HG03196 (cell line): ENCODE measurements at regions not wholly inside any gene's neighbourhood (a gene's known extent, or its start where the extent isn't known, plus 50 kb on each side); places are given as distances from the start of the nearest gene placed in this dataset.

Source experiments
- ATAC-seq: cut with Tn5 transposase; IDR thresholded peaks from one replicate; pipeline ENCODE4 v1.9.1; 2021; ENCODE audit not compliant: unreplicated experiment

DNA sequence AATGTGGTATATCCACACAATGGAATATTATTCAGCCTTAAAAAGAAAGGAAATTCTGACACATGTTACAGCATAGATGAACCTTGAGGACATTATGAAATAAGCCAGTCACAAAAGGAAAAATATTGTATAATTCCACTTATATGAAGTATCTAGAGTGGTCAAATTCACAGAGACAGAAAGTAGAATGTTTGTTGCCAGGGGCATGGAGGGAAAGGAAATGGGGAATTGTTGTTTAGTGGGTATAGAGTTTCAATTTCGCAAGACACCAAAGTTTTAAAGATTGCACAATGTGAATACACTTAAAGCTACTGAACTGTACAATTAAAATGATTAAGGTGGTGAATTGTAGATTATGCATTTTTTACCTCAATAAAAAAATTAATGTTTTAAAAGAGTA lies 92.9 kb downstream of the TXNL1 start:
- ATAC-seq: no peak

DNA sequence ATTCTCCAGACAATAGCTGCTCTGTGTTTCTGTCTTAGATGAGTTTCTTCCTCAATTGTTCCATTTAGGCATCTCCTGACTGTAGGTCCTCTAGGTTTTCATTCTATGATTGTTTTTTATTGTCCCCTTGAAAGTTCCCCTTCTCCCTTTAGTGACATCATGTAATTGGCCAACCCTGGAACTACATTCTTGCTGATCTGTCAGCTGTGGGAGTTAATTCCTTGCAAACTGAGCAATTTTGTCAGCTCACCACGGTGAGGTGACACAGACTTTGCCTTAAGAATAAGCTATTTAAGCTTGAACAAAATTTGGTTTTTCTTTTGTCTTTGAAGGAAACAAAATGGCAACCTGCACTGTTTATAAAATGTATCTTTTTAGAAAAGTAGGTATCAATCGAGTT lies 95.9 kb downstream of the TXNL1 start:
- no peak for ATAC-seq

DNA sequence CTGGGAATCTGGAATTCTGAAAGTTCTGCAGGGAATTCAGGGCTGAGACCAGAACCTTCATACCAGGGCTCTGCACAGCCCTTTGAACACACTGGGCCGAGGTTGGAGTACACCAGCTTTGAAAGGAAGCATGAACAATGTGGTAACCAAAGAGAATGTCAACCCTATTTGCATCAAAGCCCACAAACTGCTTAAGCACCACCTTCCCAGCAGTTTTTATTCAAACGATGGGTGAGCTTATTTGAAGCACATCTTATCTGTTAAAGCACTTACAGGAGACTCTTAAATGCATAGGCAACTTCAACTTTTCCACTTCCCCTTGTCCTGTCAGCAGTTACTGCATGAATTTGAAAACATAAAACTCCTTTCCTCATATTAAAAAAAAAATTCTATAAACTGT lies 96.6 kb downstream of the TXNL1 start:
- ATAC-seq: no peak

DNA sequence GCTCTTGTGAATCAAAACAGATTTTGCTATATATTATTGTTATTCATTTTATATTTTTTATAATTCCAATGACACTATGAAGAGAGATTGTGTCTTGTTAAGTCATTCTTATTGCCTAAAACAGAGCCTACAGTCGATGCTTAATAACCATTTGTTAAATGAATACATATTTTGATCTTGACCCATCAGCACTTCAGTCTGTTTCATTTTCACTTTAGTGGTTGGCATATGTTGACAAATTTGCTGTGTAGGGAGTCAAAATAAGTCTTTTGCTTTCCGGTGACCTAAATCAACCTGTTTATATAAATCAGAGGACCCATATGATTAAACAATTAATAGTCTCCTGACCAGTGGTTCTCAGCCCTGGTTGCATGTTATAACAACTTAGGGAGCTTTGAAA lies 97.1 kb downstream of the TXNL1 start:
- ATAC-seq: no peak

DNA sequence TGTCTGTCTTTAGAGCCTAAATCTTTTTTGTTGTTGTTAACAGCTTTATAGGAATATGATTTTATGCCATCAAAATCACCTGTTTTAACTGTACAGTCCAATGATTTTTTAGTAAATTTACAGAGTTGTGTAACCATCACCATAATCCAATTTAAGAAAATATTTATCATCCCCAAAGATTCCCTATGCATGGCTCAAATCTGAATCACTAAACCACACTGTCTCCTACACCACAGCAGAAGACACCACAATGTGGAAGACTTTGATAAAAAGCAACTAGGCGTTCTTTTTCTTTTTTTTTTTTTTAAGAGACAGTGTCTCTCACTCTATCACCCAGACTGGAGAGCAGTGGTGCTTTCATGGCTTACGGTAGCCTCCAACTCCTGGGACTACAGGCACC lies 99.6 kb downstream of the TXNL1 start:
- ATAC-seq: no peak

DNA sequence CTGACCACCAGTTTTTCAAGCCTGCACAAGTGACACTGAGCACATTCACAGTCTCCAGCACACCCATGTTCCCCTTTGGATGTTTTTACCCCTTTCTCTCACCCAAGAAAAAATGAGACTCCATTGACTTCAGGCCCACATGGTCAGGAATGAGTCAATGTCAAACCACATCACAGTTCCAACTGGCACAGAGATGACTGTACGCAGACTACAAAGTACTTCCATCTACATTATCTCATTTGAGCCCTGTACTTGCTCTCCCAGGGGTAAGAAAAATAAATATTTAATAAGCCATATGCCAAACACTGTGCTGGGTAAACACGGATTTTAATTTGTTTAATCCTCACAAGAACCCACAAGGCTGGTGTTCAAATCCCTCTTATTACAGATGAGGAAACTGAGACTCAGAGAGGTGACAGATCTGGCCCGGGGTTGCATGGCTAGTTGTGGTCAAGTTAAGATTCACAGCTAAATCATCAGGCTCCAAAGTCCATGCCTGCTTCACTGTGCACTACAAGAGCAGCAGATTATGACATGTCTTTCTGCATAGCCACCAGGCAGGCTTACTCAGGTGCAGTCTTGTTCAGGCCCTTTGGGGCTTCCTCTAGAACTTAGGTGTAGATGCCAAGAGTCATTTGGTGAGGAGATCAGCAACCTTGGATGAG lies 106.1 kb downstream of the TXNL1 start:
- ATAC-seq: peak; percentile 93

DNA sequence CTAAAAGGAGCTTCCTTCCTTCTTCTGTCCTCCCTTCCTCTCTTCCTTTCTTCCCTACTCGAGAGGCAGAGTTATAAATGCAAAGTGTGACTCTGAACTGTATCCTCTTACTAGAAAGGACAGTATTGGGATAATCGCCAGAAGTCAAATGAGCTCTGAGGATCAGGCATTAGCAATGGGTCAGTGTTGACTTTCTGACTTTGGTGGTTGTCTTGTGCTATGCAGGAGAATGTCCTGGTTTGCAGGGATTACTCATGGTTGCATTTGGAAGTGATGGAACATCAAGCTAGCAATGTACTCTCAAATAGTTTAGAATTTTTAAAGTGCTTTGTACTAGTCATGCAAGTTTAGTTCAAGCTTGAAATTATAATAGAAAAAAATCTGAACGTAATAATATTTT lies 115.6 kb downstream of the TXNL1 start:
- no peak for ATAC-seq

DNA sequence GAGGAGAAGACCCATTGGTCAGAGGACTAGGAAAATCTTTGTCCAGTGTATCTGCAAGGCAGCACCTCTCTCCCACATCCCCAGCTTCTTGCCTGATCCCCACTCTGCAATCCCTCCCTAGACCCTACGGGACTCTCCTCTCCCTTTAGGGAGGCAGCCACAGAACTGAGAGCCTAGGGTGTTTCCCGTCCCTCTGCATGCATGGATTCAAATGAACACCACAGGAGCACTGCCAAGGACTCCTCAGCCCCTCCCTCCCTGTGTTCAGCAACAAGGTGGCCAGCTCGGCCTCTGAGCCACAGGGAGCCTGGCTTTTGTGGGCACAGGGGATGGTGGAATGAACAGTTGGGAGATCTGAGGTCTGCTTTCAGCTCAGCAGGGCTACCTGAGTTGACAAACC lies 117.1 kb downstream of the TXNL1 start:
- no peak for ATAC-seq

DNA sequence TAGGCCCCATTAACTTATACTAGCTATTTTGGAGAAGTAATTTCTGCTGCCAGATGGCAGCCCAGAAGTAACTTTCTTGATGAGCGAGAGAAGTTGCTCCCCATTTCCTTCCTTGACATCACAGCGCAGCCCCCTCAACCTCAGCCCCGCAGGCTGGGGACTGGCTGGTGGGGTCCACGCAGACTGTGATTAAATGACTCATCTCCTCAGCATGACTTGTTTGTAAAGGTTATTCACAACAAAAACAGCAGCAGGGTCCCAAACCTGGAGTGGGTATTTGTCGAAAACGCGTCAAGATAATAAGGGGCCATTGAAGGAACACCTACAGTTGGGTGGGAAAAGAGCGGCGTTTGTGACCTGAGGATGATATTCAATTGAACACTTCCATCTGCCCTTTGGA lies 120.6 kb downstream of the TXNL1 start:
- no peak for ATAC-seq

DNA sequence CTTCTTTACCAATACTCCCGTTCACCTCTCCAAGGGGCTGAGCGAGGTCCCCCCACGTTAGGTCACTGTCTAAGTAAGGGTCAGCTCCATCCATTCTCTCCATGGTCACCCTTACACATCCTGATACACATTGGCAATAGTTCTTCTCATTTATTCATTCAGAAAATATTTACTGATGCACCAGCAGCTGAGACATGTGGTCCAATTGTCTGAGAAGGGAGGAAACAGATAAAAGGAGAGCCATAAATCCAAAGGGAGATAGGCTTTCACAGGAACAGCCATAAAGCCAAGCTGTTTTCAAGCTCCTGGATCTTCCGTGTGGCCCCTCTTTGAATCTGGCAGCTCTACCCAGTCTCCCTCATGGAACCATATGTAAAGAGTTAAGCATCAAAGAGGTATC lies 121.2 kb downstream of the TXNL1 start:
- ATAC-seq: no peak

DNA sequence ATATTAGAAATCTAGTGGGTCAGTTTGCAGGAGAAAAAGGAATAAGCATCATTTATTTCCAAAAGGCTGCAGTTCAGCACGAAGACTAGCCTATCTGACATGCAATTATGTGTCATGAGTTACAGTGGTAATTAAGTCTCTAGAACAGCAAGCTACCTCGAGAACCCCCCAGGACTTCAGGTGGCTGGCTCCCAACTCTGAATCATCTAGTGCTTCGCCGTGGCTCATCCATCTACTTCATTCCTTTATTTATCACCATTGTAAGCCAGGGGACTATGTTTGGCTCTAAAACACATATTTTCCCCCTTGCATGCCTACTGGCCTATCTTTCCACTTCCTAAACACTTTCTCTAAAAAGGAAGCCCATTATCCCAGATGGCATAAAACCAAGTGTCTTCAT lies 121.6 kb downstream of the TXNL1 start:
- no peak for ATAC-seq

DNA sequence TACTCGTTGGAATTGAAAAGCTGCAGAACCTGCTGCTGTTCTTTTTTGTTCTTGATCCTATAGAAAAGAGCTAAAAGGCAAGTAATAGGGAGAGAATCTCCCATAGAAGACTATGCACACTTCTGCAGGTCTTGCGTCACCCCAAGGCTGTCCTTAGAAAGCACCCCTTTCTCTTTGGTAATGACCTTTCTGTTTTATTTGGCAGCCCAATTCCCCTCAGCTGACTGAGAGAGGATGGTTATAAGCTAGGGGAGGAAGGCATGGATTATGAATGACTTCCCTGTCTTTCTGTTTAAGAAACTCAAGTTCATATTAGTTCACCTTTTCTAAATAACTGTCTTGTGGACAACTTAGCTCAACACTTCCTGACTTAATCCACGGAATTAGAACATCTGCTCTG lies 122.9 kb downstream of the TXNL1 start:
- no peak for ATAC-seq

DNA sequence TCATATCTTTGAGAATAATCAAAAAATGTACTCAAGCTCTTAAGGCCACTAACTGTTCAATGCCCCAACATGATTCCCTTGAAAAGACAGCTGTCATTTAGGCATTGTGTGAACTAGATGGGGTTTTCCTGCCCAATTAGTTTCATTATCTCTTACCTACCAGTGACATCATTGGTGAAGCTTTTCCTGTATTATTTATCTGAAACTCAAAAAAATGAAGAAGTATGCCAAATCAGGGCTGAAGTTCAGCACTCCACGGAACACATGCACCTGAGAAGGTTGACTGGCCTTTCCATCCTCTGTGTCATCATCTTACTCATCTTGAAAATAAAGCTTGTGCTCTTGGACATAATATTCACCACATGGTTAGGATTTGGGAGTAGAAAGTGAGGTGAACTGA lies 126.4 kb downstream of the TXNL1 start:
- peak; percentile 71 for ATAC-seq

DNA sequence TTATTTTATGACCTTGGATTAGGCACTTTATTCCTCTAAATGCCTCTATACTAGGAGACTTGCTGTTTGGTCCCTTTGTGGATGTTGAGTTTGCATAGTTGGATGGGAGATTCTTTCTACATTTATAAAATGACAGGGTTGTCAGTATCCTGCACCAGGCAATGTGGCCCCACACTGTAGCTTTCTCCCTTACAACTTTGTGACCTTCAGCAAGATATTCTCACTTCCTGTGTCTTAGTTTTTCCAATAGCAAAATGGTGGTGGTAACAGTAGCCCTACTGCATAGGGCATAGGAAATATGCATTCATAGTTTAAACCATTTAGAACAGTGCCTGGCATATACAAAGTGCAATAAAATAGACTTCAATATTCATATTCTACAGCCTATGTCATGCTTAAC lies 128.3 kb downstream of the TXNL1 start:
- ATAC-seq: no peak

DNA sequence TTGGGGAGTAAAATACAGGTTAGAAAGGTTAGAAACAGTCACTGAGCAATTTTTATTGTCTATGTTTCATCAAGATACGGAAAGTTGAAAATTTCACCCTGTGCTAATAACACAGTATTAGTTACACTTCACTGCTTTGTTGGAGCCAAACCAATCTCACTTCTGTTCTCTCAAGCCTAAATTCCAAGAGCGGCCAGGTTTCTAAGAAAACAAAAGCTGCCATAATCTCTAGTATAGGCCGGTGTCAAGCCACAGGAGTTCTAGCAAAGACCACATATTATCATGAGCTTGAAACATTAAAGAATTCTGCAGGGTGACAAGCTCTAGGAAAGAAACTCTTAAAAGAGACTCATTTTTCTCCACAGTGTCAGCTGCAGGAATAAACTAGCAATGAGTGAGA lies 128.7 kb downstream of the TXNL1 start:
- ATAC-seq: no peak

DNA sequence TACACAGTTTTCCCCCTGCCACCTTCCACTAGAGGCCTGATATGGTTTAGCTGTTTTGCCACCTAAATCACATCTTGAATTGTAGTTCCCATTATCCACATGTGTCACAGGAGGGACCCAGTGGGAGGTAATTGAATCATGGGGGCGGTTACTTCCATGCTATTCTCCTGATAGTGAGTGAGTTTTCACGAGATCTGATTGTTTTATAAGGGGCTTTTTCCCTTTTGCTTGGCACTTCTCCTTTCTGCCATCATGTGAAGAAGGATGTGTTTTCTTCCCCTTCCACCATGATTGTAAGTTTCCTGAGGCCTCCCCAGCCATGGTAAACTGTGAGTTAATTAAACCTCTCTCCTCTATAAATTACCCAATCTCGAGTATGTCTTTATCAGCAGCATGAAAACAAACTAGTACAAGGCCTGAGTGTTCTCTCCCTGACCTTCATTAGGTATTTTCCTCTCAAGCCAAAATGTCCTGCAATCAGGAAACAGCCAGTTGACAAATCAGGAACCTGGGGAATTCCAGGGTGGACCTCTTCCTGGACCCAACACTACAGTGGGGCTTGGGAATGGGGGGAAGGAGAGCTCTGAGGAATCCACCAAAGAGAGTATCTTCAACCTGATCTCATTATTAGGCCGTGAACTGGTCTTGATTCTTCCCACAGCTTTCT lies 129.9 kb downstream of the TXNL1 start:
- no peak for ATAC-seq

DNA sequence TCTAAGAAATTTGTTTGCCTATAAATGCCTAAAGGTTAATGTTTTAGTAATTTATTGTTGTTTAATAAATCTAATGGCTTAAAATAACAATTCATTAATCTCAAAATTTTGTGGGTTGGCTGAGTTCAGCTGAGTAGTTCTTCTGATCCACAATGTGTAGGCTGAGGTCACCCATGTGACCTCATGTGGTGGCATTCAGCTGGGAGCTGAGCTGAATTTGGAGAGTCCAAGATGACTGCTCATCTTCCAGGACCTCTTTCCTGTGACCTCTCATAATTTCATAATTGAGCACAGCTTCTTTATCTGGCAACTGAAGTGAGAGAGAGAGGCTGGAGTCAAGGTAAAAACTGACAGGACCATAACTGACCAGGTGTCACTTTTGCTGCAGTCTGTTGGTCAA lies 132.4 kb downstream of the TXNL1 start:
- no peak for ATAC-seq

DNA sequence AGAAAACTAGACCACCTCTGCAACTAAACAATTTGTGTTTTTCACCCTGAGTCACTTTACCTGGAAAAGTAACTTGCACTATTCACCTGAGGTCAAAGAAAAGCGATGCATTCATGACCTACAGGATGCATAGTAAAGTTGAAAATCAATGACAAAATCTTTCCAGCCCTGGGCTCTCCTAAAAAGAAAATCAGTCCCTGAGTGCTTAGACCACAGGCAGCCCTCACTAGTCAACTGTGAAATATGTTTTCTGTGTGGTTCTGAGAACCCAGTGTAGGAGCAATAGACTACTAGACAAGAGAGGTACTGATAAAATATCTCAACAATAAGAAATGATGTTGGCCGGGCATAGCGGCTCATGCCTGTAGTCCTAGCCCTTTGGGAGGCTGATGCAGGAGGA lies 133.1 kb downstream of the TXNL1 start:
- no peak for ATAC-seq

DNA sequence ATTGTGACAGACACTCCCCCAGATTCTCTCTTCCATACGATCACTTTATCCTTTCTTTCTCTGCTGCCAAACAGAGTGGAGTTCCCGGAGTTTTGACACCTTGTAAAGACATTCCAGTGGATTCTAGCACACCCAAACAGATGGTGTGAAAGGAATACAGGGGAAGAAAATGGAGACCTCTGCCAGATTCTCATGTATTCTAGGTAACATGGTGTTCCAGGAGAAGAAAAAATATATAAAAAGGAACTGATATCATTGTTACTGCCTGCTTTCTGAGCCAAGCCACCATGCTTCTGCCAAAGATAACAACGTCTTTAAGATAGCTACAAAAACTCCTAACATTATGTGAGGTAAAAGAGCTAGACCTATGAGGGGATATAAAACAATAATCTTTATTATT lies 136.5 kb downstream of the TXNL1 start:
- no peak for ATAC-seq

DNA sequence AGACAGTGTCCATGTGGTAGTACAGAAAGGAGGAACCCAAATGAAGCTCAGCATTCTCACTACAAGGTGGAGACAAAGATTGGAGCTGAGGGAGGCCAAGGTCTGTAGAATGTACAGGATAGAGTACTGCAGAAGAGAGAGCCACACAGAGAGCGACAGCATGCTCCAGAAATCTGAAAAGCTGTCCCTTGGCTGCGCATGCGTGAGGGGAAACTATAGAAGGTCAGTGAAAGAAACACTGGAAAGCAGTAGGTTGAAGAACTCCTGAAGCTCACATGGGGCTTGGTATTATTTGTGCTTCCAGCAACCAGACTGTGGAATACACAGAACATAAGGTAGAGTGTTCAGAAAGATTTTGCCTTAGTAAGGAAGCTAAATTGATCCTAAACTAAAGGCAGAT lies 142.5 kb downstream of the TXNL1 start:
- ATAC-seq: no peak

DNA sequence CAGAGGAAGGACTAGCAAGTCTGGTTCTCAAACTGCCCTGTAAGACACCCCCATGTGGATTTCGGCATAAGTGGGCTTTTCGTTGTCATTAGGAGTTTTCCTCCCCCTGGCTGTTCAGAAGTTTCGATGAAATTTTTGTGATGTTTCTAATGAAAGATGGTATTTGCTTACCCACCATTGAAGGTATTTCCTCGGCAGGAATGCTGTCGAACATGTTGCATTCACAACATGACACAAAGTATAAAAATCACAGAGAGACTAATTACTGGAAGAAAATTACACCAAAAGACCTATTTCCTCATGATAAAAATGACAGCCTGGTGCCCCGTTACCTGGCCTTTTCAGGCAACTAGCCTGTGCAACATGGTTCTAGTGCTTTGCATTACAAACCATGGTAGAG lies 144.9 kb downstream of the TXNL1 start:
- no peak for ATAC-seq

DNA sequence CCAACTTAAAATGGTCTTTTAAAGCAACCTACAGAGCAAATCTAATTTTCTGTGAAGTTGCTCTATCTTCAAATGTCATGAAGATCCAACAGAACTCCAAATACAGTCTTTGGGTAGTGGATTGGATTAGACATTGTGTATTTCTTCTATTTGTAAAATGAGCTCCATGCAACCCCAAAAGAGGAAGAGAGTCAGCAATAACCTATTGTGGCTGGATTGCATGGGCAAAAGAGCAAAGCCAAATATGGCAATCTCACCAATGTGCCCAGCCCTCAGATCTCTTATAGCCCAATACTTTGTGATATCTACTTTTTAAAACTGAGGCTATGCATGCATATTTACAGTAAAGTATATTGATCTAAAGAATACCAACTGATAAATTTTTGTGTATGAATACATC lies 146.3 kb downstream of the TXNL1 start:
- ATAC-seq: no peak

DNA sequence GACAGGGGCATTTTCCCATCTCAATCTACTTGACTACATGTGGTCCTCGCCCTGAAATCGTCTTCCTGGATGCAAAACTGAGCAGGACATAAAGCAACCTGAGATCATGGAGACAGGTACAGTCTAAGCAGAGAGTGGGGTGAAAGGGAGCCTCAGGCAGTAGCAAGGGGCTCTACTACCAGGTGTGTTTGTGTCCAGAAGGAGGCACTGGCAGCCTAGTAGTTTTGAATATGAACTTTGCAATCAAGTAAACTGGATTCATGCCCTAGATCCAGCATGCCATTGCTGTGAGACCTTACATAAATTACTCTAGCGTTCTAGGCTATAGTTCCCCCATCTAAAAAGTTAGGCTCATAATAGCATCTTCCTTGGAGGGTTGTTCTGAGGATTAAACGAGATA lies 147.4 kb downstream of the TXNL1 start:
- no peak for ATAC-seq
